ENCODE measurements at regions not wholly inside any gene's neighbourhood (a gene's known extent, or its start where the extent isn't known, plus 50 kb on each side); places are given as distances from the start of the nearest gene placed in this dataset.

- TF ChIP-seq CTCF (conservative IDR thresholded peaks at IDR 0.05 in 1 of 2, IDR thresholded peaks at IDR 0.05 in 1 of 2; ENCODE audit: extremely low read depth in 1 of 2, insufficient read depth in 1 of 2, low read depth in 1 of 2, low read length in 2 of 2) (peak in 1 of 2 donors; percentile 45), EZH2 (IDR thresholded peaks at IDR 0.05; ENCODE audit: borderline replicate concordance, low read length) (no peak)
Measured at GRCh38 chr3:125916376-125916978, 52.5 kb upstream of the ROPN1B start.
